SK-N-SH (cell line): ENCODE measurements at regions not wholly inside any gene's neighbourhood (a gene's known extent, or its start where the extent isn't known, plus 50 kb on each side); places are given as distances from the start of the nearest gene placed in this dataset.

Experiments used
- CTCF ChIA-PET: fragments of 300-600, 350-600 bp; formaldehyde crosslinking; extraction: SDS; loops from one replicate; lab custom pipeline; 2021; lab: Yijun Ruan, JAX
- POLR2A ChIA-PET: fragments of 350-600 bp; sonication (Branson Sonifier 250); formaldehyde crosslinking; extraction: SDS; loops from one replicate; lab custom pipeline; 2020; ENCODE audit warnings: antibody characterized with exemption, inconsistent platforms; lab: Yijun Ruan, JAX
- DNase-seq: peaks from one replicate; pipeline ENCODE4 v3.0.0; 2012
- H2AFZ ChIP-seq: fragments of 200-600 bp; sonication (generic); 2 replicates; pipeline ENCODE4 v1.8.1; 2016; ENCODE audit warnings: antibody characterized with exemption, mild to moderate bottlenecking, low read depth
- H3F3A ChIP-seq: fragments of 200-600 bp; sonication (generic); replicated peaks from 2 replicates; pipeline ENCODE3; 2016; ENCODE audit warnings: antibody characterized with exemption, mild to moderate bottlenecking; ENCODE audit not compliant: insufficient read depth
- H3K27ac ChIP-seq, 2 experiments: fragments of 200-500 bp in 1 of 2; fragments of 200-600 bp in 1 of 2; sonication (Bioruptor generic) in 1 of 2; sonication (generic), shearing (Covaris generic) in 1 of 2; 2 replicates each; pipeline versions ENCODE4 v1.5.1 to v1.6.1; 2014 to 2016; ENCODE audit warnings: low read depth in 2 of 2, inconsistent platforms in 1 of 2, low read length in 1 of 2, mild to moderate bottlenecking in 1 of 2, mixed read lengths in 1 of 2
- H3K27me3 ChIP-seq: fragments of 200-600 bp; sonication (generic), shearing (Covaris generic); 2 replicates; pipeline ENCODE4 v1.6.1; 2016; ENCODE audit warnings: mixed run types; ENCODE audit not compliant: insufficient read depth
- H3K36me3 ChIP-seq, 2 experiments: fragments of 200-500 bp in 1 of 2; fragments of 200-600 bp in 1 of 2; sonication (Bioruptor generic) in 1 of 2; sonication (generic) in 1 of 2; replicated peaks in 1 of 2; 2 replicates each; pipeline versions ENCODE3 to v1.5.1; 2014 to 2016; ENCODE audit warnings: low read length in 1 of 2, mild to moderate bottlenecking in 1 of 2; ENCODE audit not compliant: insufficient read depth in 2 of 2, control insufficient read depth in 1 of 2
- H3K4me1 ChIP-seq, 2 experiments: fragments of 200-500 bp in 1 of 2; fragments of 200-600 bp in 1 of 2; sonication (Bioruptor generic) in 1 of 2; sonication (generic), shearing (Covaris generic) in 1 of 2; 2 replicates each; pipeline versions ENCODE4 v1.5.1 to v1.6.1; 2014 to 2016; ENCODE audit warnings: low read depth in 1 of 2, low read length in 1 of 2, mixed run types in 1 of 2; ENCODE audit not compliant: insufficient read depth in 2 of 2, control insufficient read depth in 1 of 2
- H3K4me2 ChIP-seq: fragments of 200-600 bp; sonication (generic), shearing (Covaris generic); 2 replicates; pipeline ENCODE4 v1.6.1; 2017; ENCODE audit warnings: mixed run types
- H3K4me3 ChIP-seq, 2 experiments: fragments of 200-500 bp in 1 of 2; fragments of 200-600 bp in 1 of 2; sonication (Bioruptor generic) in 1 of 2; sonication (generic), shearing (Covaris generic) in 1 of 2; 2 replicates each; pipeline versions ENCODE4 v1.5.1 to v1.8.1; 2014 to 2016; ENCODE audit warnings: low read depth in 2 of 2, inconsistent platforms in 1 of 2, low read length in 1 of 2, mild to moderate bottlenecking in 1 of 2, mixed read lengths in 1 of 2, moderate library complexity in 1 of 2
- H3K79me2 ChIP-seq: fragments of 200-600 bp; sonication (generic); 2 replicates; pipeline ENCODE4 v1.8.1; 2017; ENCODE audit warnings: mild to moderate bottlenecking; ENCODE audit not compliant: insufficient read depth
- H3K9ac ChIP-seq: fragments of 200-600 bp; sonication (generic); 2 replicates; pipeline ENCODE4 v1.6.1; 2017; ENCODE audit warnings: mixed run types
- H3K9me2 ChIP-seq: fragments of 200-600 bp; sonication (generic); 2 replicates; pipeline ENCODE4 v1.6.1; 2017; ENCODE audit warnings: mixed run types
- H3K9me3 ChIP-seq: fragments of 200-600 bp; sonication (generic); 2 replicates; pipeline ENCODE4 v1.6.1; 2017; ENCODE audit warnings: mixed run types, mild to moderate bottlenecking, moderate library complexity
- H4K20me1 ChIP-seq: fragments of 200-600 bp; sonication (generic); 2 replicates; pipeline ENCODE4 v1.6.1; 2017; ENCODE audit warnings: mild to moderate bottlenecking, mixed run types; ENCODE audit not compliant: insufficient read depth
- CHD2 ChIP-seq: fragments of 150-350 bp; IDR thresholded peaks from 2 replicates; pipeline ENCODE4 v1.6.1; 2018; ENCODE audit warnings: low read length; ENCODE audit not compliant: partially characterized antibody
- CTCF ChIP-seq: fragments of 200-600 bp; sonication (generic); IDR thresholded peaks from 2 replicates; pipeline ENCODE4 v1.6.1; 2017; ENCODE audit warnings: antibody characterized with exemption, mild to moderate bottlenecking, moderate library complexity
- ELF1 ChIP-seq: IDR thresholded peaks from 2 replicates; pipeline ENCODE4 v1.4.0; 2012
- FOSL2 ChIP-seq: IDR thresholded peaks from 2 replicates; pipeline ENCODE4 v1.4.0; 2012; ENCODE audit warnings: low read depth, mild to moderate bottlenecking, moderate library complexity, borderline replicate concordance
- FOXM1 ChIP-seq: IDR thresholded peaks from 2 replicates; pipeline ENCODE4 v1.4.0; 2012; ENCODE audit warnings: low read depth, mild to moderate bottlenecking
- GABPA ChIP-seq: IDR thresholded peaks from 2 replicates; pipeline ENCODE4 v1.4.0; 2012; ENCODE audit warnings: low read depth, mild to moderate bottlenecking
- GATA2 ChIP-seq: sonication (generic); formaldehyde crosslinking; IDR thresholded peaks from 2 replicates; pipeline ENCODE4 v1.5.0; 2020; ENCODE audit warnings: mild to moderate bottlenecking, missing genetic modification reagents
- IRF3 ChIP-seq: fragments of 150-350 bp; IDR thresholded peaks from 2 replicates; pipeline ENCODE4 v1.6.1; 2016; ENCODE audit warnings: mild to moderate bottlenecking, low read depth, low read length
- JUND ChIP-seq: IDR thresholded peaks from 2 replicates; pipeline ENCODE4 v1.4.0; 2012
- MAX ChIP-seq: IDR thresholded peaks from 2 replicates; pipeline ENCODE4 v1.4.0; 2012; ENCODE audit warnings: low read depth
- MXI1 ChIP-seq: IDR thresholded peaks from 2 replicates; pipeline ENCODE4 v1.6.1; 2012; ENCODE audit warnings: mild to moderate bottlenecking, low read depth, low read length, improper control_type of control experiment
- RCOR1 ChIP-seq: fragments of 150-350 bp; IDR thresholded peaks from 2 replicates; pipeline ENCODE4 v1.6.1; 2017; ENCODE audit warnings: antibody characterized with exemption, low read length
- RFX5 ChIP-seq: IDR thresholded peaks from 2 replicates; pipeline ENCODE4 v1.6.1; 2012; ENCODE audit warnings: mild to moderate bottlenecking, improper control_type of control experiment, low read length
- RXRA ChIP-seq: IDR thresholded peaks from 2 replicates; pipeline ENCODE4 v1.4.0; 2012; ENCODE audit warnings: low read depth, mild to moderate bottlenecking, borderline replicate concordance
- TAF1 ChIP-seq: IDR thresholded peaks from 2 replicates; pipeline ENCODE4 v1.6.1; 2012; ENCODE audit warnings: low read depth, mild to moderate bottlenecking, low read length, moderate library complexity, borderline replicate concordance
- USF2 ChIP-seq: fragments of 150-350 bp; IDR thresholded peaks from 2 replicates; pipeline ENCODE4 v1.6.1; 2017; ENCODE audit warnings: antibody characterized with exemption, low read length, low read depth, borderline replicate concordance
- YY1 ChIP-seq: IDR thresholded peaks from 2 replicates; pipeline ENCODE4 v1.4.0; 2012; ENCODE audit warnings: low read depth, mild to moderate bottlenecking
- WGBS: methylation state at CpG from one replicate; pipeline ENCODE4 v1.1.6; 2017; ENCODE audit warnings: low lambda C conversion rate; 5-methylcytosine and 5-hydroxymethylcytosine counted together

GRCh38 chr3:35537265-35537664, 102.1 kb upstream of the ARPP21 start:
- H2AFZ ChIP-seq = no peak overlapping the region
- 22% methylated on average over 1 of the region's 1 CpG for WGBS
- no peaks in the 10 kb centered on the region for H3F3A ChIP-seq
- no peak overlapping the region for H3K4me2 ChIP-seq
- H3K27me3 ChIP-seq = no peaks in the 10 kb centered on the region
- H3K79me2 ChIP-seq = no peaks in the 10 kb centered on the region
- H3K9ac ChIP-seq = no peak overlapping the region
- no peaks in the 10 kb centered on the region for H3K9me3 ChIP-seq
- CTCF ChIA-PET = no interaction called here
- no peaks in the 10 kb centered on the region for H3K9me2 ChIP-seq
- POLR2A ChIA-PET = no interaction called here
- no peak overlapping the region for H3K27ac ChIP-seq
- H3K36me3 ChIP-seq = no peaks in the 10 kb centered on the region
- H3K4me3 ChIP-seq = no peak overlapping the region
- TF ChIP-seq RXRA (no peak), GABPA (no peak), MXI1 (no peak), FOXM1 (no peak), CTCF (no peak), RFX5 (no peak), ELF1 (no peak), IRF3 (no peak), CHD2 (no peak), FOSL2 (no peak), MAX (no peak), JUND (no peak), GATA2 (CRISPR knock-in tag) (no peak), USF2 (no peak), TAF1 (no peak)
- no peaks in the 10 kb centered on the region for H4K20me1 ChIP-seq
- no peak for DNase-seq
- H3K4me1 ChIP-seq = no peaks in the 10 kb centered on the region; a peak in 1 of 4 replicates

- H2AFZ ChIP-seq = no peak overlapping the region
- no peak overlapping the region for H3K4me3 ChIP-seq
- no peak overlapping the region for H3K27ac ChIP-seq
- CTCF ChIA-PET = interaction anchor here (1.0 kb wide), 1 partner anchor 364 kb away, joined by 3 read pairs; no protein-coding TSS in a partner anchor
- POLR2A ChIA-PET = no interaction called here
- no peaks in the 10 kb centered on the region for H3K79me2 ChIP-seq
- no peaks in the 10 kb centered on the region for H4K20me1 ChIP-seq
- H3K4me1 ChIP-seq = no peaks in the 10 kb centered on the region; a peak in 1 of 4 replicates
- no peaks in the 10 kb centered on the region for H3K9me2 ChIP-seq
- TF ChIP-seq RCOR1 = no peak
- no peak for TF ChIP-seq YY1
- TF ChIP-seq USF2 = no peak
- H3K9ac ChIP-seq = no peak overlapping the region
- WGBS = 12% methylated on average over 1 of the region's 1 CpG
- H3K36me3 ChIP-seq = no peaks in the 10 kb centered on the region
- H3K9me3 ChIP-seq = no peaks in the 10 kb centered on the region
- H3K4me2 ChIP-seq = no peak overlapping the region
- H3K27me3 ChIP-seq = no peaks in the 10 kb centered on the region
- no peak for DNase-seq
- no peaks in the 10 kb centered on the region for H3F3A ChIP-seq
Observed at GRCh38 chr3:35544976-35545375, 94.3 kb upstream of the ARPP21 start.
